ENCODE measurements at regions not wholly inside any gene's neighbourhood (a gene's known extent, or its start where the extent isn't known, plus 50 kb on each side); places are given as distances from the start of the nearest gene placed in this dataset.

GRCh38 chr6:133641104-133641503, 247.8 kb upstream of the TCF21 start:
- TF ChIP-seq CTCF (IDR thresholded peaks at IDR 0.05; ENCODE audit: insufficient read depth, low read depth, low read length) = no peak
- H3K27me3 ChIP-seq (ENCODE audit: control insufficient read depth, insufficient read depth, low read length) = no peaks in the 10 kb centered on the region
- ChIA-PET POLR2A (interaction anchor here (0.7 kb wide), 1 partner anchor 876 kb away, joined by 3 read pairs; no protein-coding TSS in a partner anchor), CTCF (interaction anchor here (0.6 to 1.0 kb wide), 2 partner anchors 72 to 1574 kb away, joined by 3 to 4 read pairs; no protein-coding TSS in a partner anchor)
- no peak for DNase-seq (ENCODE audit: low read depth)
- no peak overlapping the region for H3K4me3 ChIP-seq (ENCODE audit: low read depth, low read length)
- no peaks in the 10 kb centered on the region for H3K36me3 ChIP-seq (ENCODE audit: control insufficient read depth, insufficient read depth, low read length)

GRCh38 chr6:133644548-133644891, 244.4 kb upstream of the TCF21 start:
- Histone ChIP-seq H3K36me3 (ENCODE audit: control insufficient read depth, insufficient read depth, low read length) (no peaks in the 10 kb centered on the region), H3K4me3 (ENCODE audit: low read depth, low read length) (no peak overlapping the region), H3K27me3 (ENCODE audit: control insufficient read depth, insufficient read depth, low read length) (no peaks in the 10 kb centered on the region)
- ChIA-PET CTCF (interaction anchor here (0.6 to 1.9 kb wide), 4 partner anchors 11 to 75 kb away, joined by 3 to 7 read pairs (median 4); no protein-coding TSS in a partner anchor), POLR2A (interaction anchor here (0.6 kb wide), 1 partner anchor 48 kb away, joined by 3 read pairs; no protein-coding TSS in a partner anchor)
- no peak for TF ChIP-seq CTCF (IDR thresholded peaks at IDR 0.05; ENCODE audit: insufficient read depth, low read depth, low read length)
- DNase-seq (ENCODE audit: low read depth) = no peak

GRCh38 chr6:133644892-133645619, 243.9 kb upstream of the TCF21 start:
- Histone ChIP-seq H3K4me3 (ENCODE audit: low read depth, low read length) (no peak overlapping the region), H3K36me3 (ENCODE audit: control insufficient read depth, insufficient read depth, low read length) (no peaks in the 10 kb centered on the region), H3K27me3 (ENCODE audit: control insufficient read depth, insufficient read depth, low read length) (no peaks in the 10 kb centered on the region)
- ChIA-PET CTCF (interaction anchor here (0.6 to 1.9 kb wide), 3 partner anchors 10 to 60 kb away, joined by 3 to 6 read pairs (median 3); no protein-coding TSS in a partner anchor), POLR2A (interaction anchor here (0.6 kb wide), 1 partner anchor 48 kb away, joined by 3 read pairs; no protein-coding TSS in a partner anchor)
- TF ChIP-seq CTCF (IDR thresholded peaks at IDR 0.05; ENCODE audit: insufficient read depth, low read depth, low read length) = no peak
- no peak for DNase-seq (ENCODE audit: low read depth)

GRCh38 chr6:133645966-133646740, 242.8 kb upstream of the TCF21 start:
- TF ChIP-seq CTCF (IDR thresholded peaks at IDR 0.05; ENCODE audit: insufficient read depth, low read depth, low read length) = no peak
- CTCF ChIA-PET = interaction anchor here (0.7 to 1.9 kb wide), 3 partner anchors 14 to 20 kb away, joined by 3 to 6 read pairs (median 4); no protein-coding TSS in a partner anchor
- DNase-seq (ENCODE audit: low read depth) = peak; percentile 71

GRCh38 chr6:133648581-133648980, 240.3 kb upstream of the TCF21 start:
- no peak overlapping the region for H3K4me3 ChIP-seq (ENCODE audit: low read depth, low read length)
- POLR2A ChIA-PET = interaction anchor here (0.7 kb wide), 1 partner anchor 49 kb away, joined by 3 read pairs; no protein-coding TSS in a partner anchor
- no peak for TF ChIP-seq CTCF (IDR thresholded peaks at IDR 0.05; ENCODE audit: insufficient read depth, low read depth, low read length)
- no peaks in the 10 kb centered on the region for H3K27me3 ChIP-seq (ENCODE audit: control insufficient read depth, insufficient read depth, low read length)
- no peak for DNase-seq (ENCODE audit: low read depth)
- no peaks in the 10 kb centered on the region for H3K36me3 ChIP-seq (ENCODE audit: control insufficient read depth, insufficient read depth, low read length)
- CTCF ChIA-PET = no interaction called here

More at GRCh38 chr6:133645966-133646740, 242.8 kb upstream of the TCF21 start:
- no peak overlapping the region for H3K4me3 ChIP-seq (ENCODE audit: low read depth, low read length)
- POLR2A ChIA-PET = no interaction called here
- no peaks in the 10 kb centered on the region for H3K36me3 ChIP-seq (ENCODE audit: control insufficient read depth, insufficient read depth, low read length)
- H3K27me3 ChIP-seq (ENCODE audit: control insufficient read depth, insufficient read depth, low read length) = no peaks in the 10 kb centered on the region

Data from BJ (cell line).